Esophagus muscularis mucosa (tissue), 4 donors: ENCODE measurements at regions not wholly inside any gene's neighbourhood (a gene's known extent, or its start where the extent isn't known, plus 50 kb on each side); places are given as distances from the start of the nearest gene placed in this dataset.

ENCODE experiments used
- CTCF ChIP-seq, 3 experiments: fragments of 200-600 bp in 2 of 3; fragments of 450-650 bp in 1 of 3; sonication (generic) in 2 of 3; IDR thresholded peaks; one replicate each; pipeline ENCODE4 v1.5.1; 2017 to 2019; ENCODE audit warnings: antibody characterized with exemption in 3 of 3, mild to moderate bottlenecking in 2 of 3, moderate library complexity in 1 of 3
- EP300 ChIP-seq: sonication (generic); formaldehyde crosslinking; IDR thresholded peaks from one replicate; pipeline ENCODE4 v1.6.1; 2017; ENCODE audit warnings: antibody characterized with exemption
- POLR2A ChIP-seq: fragments of 450-650 bp; IDR thresholded peaks from one replicate; pipeline ENCODE4 v1.6.1; 2017; ENCODE audit warnings: antibody characterized with exemption, moderate library complexity, mild to moderate bottlenecking, low read depth
- POLR2AphosphoS5 ChIP-seq, 2 donors: sonication (generic); formaldehyde crosslinking; IDR thresholded peaks; one replicate each; pipeline ENCODE4 v1.6.1; 2017; ENCODE audit warnings: antibody characterized with exemption in 2 of 2

- no peak for TF ChIP-seq CTCF (IDR thresholded peaks at IDR 0.05)
- TF ChIP-seq POLR2AphosphoS5 (IDR thresholded peaks at IDR 0.05): no peak
- no peak for TF ChIP-seq EP300
- no peak for TF ChIP-seq POLR2A
These were observed 1361.8 kb upstream of the CITED2 start for GRCh38 chr6:140736231-140736630.
